ENCODE measurements at regions not wholly inside any gene's neighbourhood (a gene's known extent, or its start where the extent isn't known, plus 50 kb on each side); places are given as distances from the start of the nearest gene placed in this dataset.

DNA sequence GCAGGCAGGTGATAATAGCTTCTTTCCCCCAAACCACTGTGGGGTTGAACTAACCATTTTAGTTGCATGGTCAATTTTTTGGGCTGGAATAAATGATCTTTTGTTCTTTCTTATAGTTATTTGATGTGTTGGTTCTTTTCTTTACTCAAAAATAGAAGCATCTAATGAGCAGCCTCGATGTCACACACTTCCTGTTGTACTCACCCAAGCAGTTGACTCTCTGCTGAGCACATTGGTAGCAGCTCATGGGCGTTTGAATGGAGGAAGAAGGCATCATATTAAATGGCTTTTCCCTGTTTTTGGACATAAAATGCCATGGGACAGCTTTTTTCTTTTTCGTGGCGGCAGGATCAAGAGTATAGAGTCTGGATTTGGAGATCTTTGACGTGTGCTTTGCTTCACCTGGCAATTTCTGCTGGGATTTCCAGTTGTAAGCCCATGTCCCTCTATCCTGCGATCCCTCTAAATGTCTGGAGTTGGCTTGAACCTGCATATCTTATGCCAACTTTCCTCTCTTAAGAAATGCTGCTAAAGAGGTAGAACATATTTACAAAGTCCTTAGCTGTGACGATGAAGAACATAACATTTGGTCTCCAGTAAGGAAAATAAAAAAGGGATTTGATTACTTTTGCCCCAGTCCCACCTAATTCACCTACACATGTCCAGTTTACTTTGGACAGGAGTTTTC is 268.3 kb downstream of the PRL start:
- dilution Hi-C loops (cut with MboI; ENCODE audit: extremely low pct_ligation_motif_present, low sequenced_read_pairs): no loop called here
- no peak for TF ChIP-seq FOS (IDR thresholded peaks at IDR 0.05; ENCODE audit: borderline replicate concordance, insufficient read depth, low read length)
- no peak for TF ChIP-seq CTCF (IDR thresholded peaks at IDR 0.05; ENCODE audit: extremely low read depth in 1 of 2, insufficient read depth in 1 of 2, low read depth in 1 of 2, low read length in 2 of 2)
- no peak for TF ChIP-seq POLR2A (IDR thresholded peaks at IDR 0.05; ENCODE audit: low read depth, low read length)
- no peaks in the 10 kb centered on the region for H3K9me3 ChIP-seq (replicated peaks; ENCODE audit: control insufficient read depth, insufficient read depth, low read length)
- no peaks in the 10 kb centered on the region for H4K20me1 ChIP-seq (replicated peaks; ENCODE audit: control insufficient read depth, extremely low read depth, insufficient read depth, low read length)
- intact Hi-C loops (cut with micrococcal nuclease): loop anchor here (5.0 to 10.0 kb wide), 4 partner anchors 76 to 796 kb away; no protein-coding TSS in a partner anchor
- H3K27ac ChIP-seq (ENCODE audit: insufficient read depth, low read depth, low read length): no peak overlapping the region
- no peak overlapping the region for H3K4me2 ChIP-seq (ENCODE audit: insufficient read depth, low read length)
- no peaks in the 10 kb centered on the region for H3K79me2 ChIP-seq (ENCODE audit: control insufficient read depth, insufficient read depth, low read length)
- CTCF ChIA-PET: interaction anchor here (1.5 kb wide), 1 partner anchor 12 kb away, joined by 4 read pairs; no protein-coding TSS in a partner anchor
- no peaks in the 10 kb centered on the region for H3K36me3 ChIP-seq (ENCODE audit: control insufficient read depth in 2 of 2, extremely low read depth in 1 of 2, insufficient read depth in 2 of 2, low read length in 2 of 2)
- no TSS peak for BruUV-seq (replicated peaks)
- no peaks in the 10 kb centered on the region for H3K27me3 ChIP-seq (ENCODE audit: control insufficient read depth in 2 of 2, insufficient read depth in 2 of 2, low read length in 2 of 2)
- no peak overlapping the region for H2AFZ ChIP-seq (ENCODE audit: low read depth, low read length)
- POLR2A ChIA-PET: no interaction called here
- no peak overlapping the region for H3K4me3 ChIP-seq (replicated peaks in 1 of 3; ENCODE audit: insufficient read depth in 1 of 3, low read depth in 1 of 3, low read length in 3 of 3)
- no peak overlapping the region for H3K9ac ChIP-seq (replicated peaks; ENCODE audit: extremely low read depth, insufficient read depth, low read length)
- DNase-seq (ENCODE audit: low read depth, low spot score): no peak
- peaks cover 16% of the 10 kb centered on the region for H3K4me1 ChIP-seq (ENCODE audit: control insufficient read depth, extremely low read depth, insufficient read depth, low read length)
- no peaks in the 10 kb centered on the region for H3K9me1 ChIP-seq (replicated peaks; ENCODE audit: control insufficient read depth, extremely low read depth, insufficient read depth, low read length)
- no peak for FAIRE-seq

- Histone ChIP-seq H3K9ac (replicated peaks; ENCODE audit: extremely low read depth, insufficient read depth, low read length) (no peak overlapping the region), H3K36me3 (ENCODE audit: control insufficient read depth in 2 of 2, extremely low read depth in 1 of 2, insufficient read depth in 2 of 2, low read length in 2 of 2) (no peaks in the 10 kb centered on the region), H3K4me1 (ENCODE audit: control insufficient read depth, extremely low read depth, insufficient read depth, low read length) (peaks cover 16% of the 10 kb centered on the region), H4K20me1 (replicated peaks; ENCODE audit: control insufficient read depth, extremely low read depth, insufficient read depth, low read length) (no peaks in the 10 kb centered on the region), H3K79me2 (ENCODE audit: control insufficient read depth, insufficient read depth, low read length) (no peaks in the 10 kb centered on the region), H3K27ac (ENCODE audit: insufficient read depth, low read depth, low read length) (no peak overlapping the region), H3K9me1 (replicated peaks; ENCODE audit: control insufficient read depth, extremely low read depth, insufficient read depth, low read length) (no peaks in the 10 kb centered on the region), H3K27me3 (ENCODE audit: control insufficient read depth in 2 of 2, insufficient read depth in 2 of 2, low read length in 2 of 2) (no peaks in the 10 kb centered on the region), H3K4me3 (replicated peaks in 1 of 3; ENCODE audit: insufficient read depth in 1 of 3, low read depth in 1 of 3, low read length in 3 of 3) (no peak overlapping the region), H3K9me3 (replicated peaks; ENCODE audit: control insufficient read depth, insufficient read depth, low read length) (no peaks in the 10 kb centered on the region), H3K4me2 (ENCODE audit: insufficient read depth, low read length) (no peak overlapping the region), H2AFZ (ENCODE audit: low read depth, low read length) (no peak overlapping the region)
- FAIRE-seq (no peak), DNase-seq (ENCODE audit: low read depth, low spot score) (no peak)
- no TSS peak for BruUV-seq (replicated peaks)
- CTCF ChIA-PET: interaction anchor here (1.5 kb wide), 1 partner anchor 12 kb away, joined by 4 read pairs; no protein-coding TSS in a partner anchor
- TF ChIP-seq JUN (IDR thresholded peaks at IDR 0.05; ENCODE audit: borderline replicate concordance, insufficient read depth, insufficient read length, low read depth): no peak
- TF ChIP-seq MYC (IDR thresholded peaks at IDR 0.05; ENCODE audit: low read depth, low read length): no peak
- no peak for TF ChIP-seq EZH2 (IDR thresholded peaks at IDR 0.05; ENCODE audit: borderline replicate concordance, low read depth, low read length, severe bottlenecking)
- no peak for TF ChIP-seq POLR2AphosphoS5 (IDR thresholded peaks at IDR 0.05; ENCODE audit: insufficient read depth, low read depth, low read length)
- TF ChIP-seq CTCF (IDR thresholded peaks at IDR 0.05; ENCODE audit: extremely low read depth in 1 of 2, insufficient read depth in 1 of 2, low read depth in 1 of 2, low read length in 2 of 2): no peak
- TF ChIP-seq, protein P1, sequence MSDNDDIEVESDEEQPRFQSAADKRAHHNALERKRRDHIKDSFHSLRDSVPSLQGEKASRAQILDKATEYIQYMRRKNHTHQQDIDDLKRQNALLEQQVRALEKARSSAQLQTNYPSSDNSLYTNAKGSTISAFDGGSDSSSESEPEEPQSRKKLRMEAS (IDR thresholded peaks at IDR 0.05; ENCODE audit: insufficient read depth, insufficient read length): no peak
- no peak for TF ChIP-seq POLR2A (IDR thresholded peaks at IDR 0.05; ENCODE audit: low read depth, low read length)
- TF ChIP-seq GATA2 (IDR thresholded peaks at IDR 0.05; ENCODE audit: insufficient read depth, insufficient read length, low read depth, low read length): no peak
- TF ChIP-seq FOS (IDR thresholded peaks at IDR 0.05; ENCODE audit: borderline replicate concordance, insufficient read depth, low read length): no peak
- intact Hi-C loops (cut with micrococcal nuclease) (loop anchor here (5.0 to 10.0 kb wide), 4 partner anchors 77 to 796 kb away; no protein-coding TSS in a partner anchor), dilution Hi-C loops (cut with MboI; ENCODE audit: extremely low pct_ligation_motif_present, low sequenced_read_pairs) (no loop called here)
- POLR2A ChIA-PET: no interaction called here
Observed at GRCh38 chr6:22029171-22029570, 267.7 kb downstream of the PRL start.

Data from endothelial cell of umbilical vein (primary cell).